ENCODE measurements at regions not wholly inside any gene's neighbourhood (a gene's known extent, or its start where the extent isn't known, plus 50 kb on each side); places are given as distances from the start of the nearest gene placed in this dataset.

- Histone ChIP-seq H3K27ac (ENCODE audit: low read depth, low read length) (no peak overlapping the region), H3K9ac (ENCODE audit: low read length) (no peak overlapping the region), H3K4me1 (ENCODE audit: control insufficient read depth in 1 of 2, insufficient read depth in 2 of 2, low read length in 2 of 2) (no peaks in the 10 kb centered on the region), H3K36me3 (ENCODE audit: control insufficient read depth in 1 of 2, insufficient read depth in 2 of 2, low read length in 2 of 2) (no peaks in the 10 kb centered on the region), H3K9me2 (ENCODE audit: insufficient read depth) (no peaks in the 10 kb centered on the region), H4K20me1 (ENCODE audit: insufficient read depth) (no peaks in the 10 kb centered on the region), H3K79me2 (ENCODE audit: insufficient read depth, low read length) (no peaks in the 10 kb centered on the region), H2AFZ (ENCODE audit: low read depth, low read length, poor library complexity, severe bottlenecking) (no peak overlapping the region), H3K4me2 (ENCODE audit: low read length) (no peak overlapping the region), H3K9me3 (ENCODE audit: control insufficient read depth in 1 of 2, insufficient read depth in 1 of 2, low read depth in 1 of 2, low read length in 2 of 2) (no peaks in the 10 kb centered on the region), H3K27me3 (ENCODE audit: insufficient read depth, low read length) (no peaks in the 10 kb centered on the region), H3K4me3 (replicated peaks in 1 of 2; ENCODE audit: low read depth in 1 of 2, low read length in 2 of 2) (no peak overlapping the region)
- RAD21 ChIA-PET (ENCODE audit: low non-redundant PET in 1 of 2, low total read pairs in 2 of 2, uncharacterized antibody in 2 of 2, unreplicated experiment in 2 of 2): no interaction called here
- POLR2A ChIA-PET: interaction anchor here (0.6 kb wide), 1 partner anchor 234 kb away, joined by 3 read pairs; no protein-coding TSS in a partner anchor
- CTCF ChIA-PET: no interaction called here
- BruUV-seq (replicated peaks): no TSS peak
- TF ChIP-seq ATF3 (IDR thresholded peaks at IDR 0.05): no peak
- TF ChIP-seq ZFX (IDR thresholded peaks at IDR 0.05): no peak
- TF ChIP-seq REST (IDR thresholded peaks at IDR 0.05; ENCODE audit: low read depth): no peak
- no peak for TF ChIP-seq FOSL1 (IDR thresholded peaks at IDR 0.05; ENCODE audit: low read depth)
- TF ChIP-seq ZBTB33 (IDR thresholded peaks at IDR 0.05; ENCODE audit: extremely low read depth, insufficient replicate concordance, low read length): no peak
- no peak for TF ChIP-seq ELF1 (IDR thresholded peaks at IDR 0.05; ENCODE audit: borderline replicate concordance, low read depth)
- TF ChIP-seq CTCF (IDR thresholded peaks at IDR 0.05 in 2 of 3, conservative IDR thresholded peaks at IDR 0.05 in 1 of 3; ENCODE audit: borderline replicate concordance in 1 of 3, insufficient read depth in 1 of 3, low read depth in 2 of 3, low read length in 2 of 3): no peak
- no peak for TF ChIP-seq EGR1 (IDR thresholded peaks at IDR 0.05; ENCODE audit: low read depth)
- TF ChIP-seq SIN3A (IDR thresholded peaks at IDR 0.05; ENCODE audit: low read depth): no peak
- TF ChIP-seq EZH2 (IDR thresholded peaks at IDR 0.05): no peak
- intact Hi-C loops (cut with micrococcal nuclease): no loop called here
- ATAC-seq: no peak
- DNase-seq (ENCODE audit: low read depth, low spot score): no peak
Observed at GRCh38 chr1:29809446-29810120, 573.3 kb downstream of the PTPRU start.

Measured in HCT116 (cell line).